ENCODE measurements at regions not wholly inside any gene's neighbourhood (a gene's known extent, or its start where the extent isn't known, plus 50 kb on each side); places are given as distances from the start of the nearest gene placed in this dataset.
"Not testable (repeated sequence)": the region's sequence is repeated elsewhere in the genome, so short reads cannot be mapped to it uniquely, and the experiment has no call there.

DNA sequence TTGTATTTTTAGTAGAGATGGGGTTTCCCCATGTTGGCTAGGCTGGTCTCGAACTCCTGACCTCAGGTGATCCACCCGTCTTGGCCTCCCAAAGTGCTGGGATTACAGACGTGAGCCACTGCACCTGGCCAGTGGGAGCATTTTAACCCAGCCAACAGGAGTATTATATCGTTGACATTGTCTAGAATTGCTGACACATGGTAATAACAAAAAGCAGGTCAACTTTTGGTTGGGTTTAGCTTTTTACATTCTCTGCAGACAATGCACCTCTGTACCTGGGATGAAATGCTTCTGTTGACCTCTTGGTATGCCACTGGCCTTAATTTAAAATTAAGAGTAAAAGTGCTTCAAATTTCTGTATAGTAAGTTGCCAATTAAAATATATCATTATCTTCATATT, 245.6 kb downstream of the TTC6 start:
- not testable (repeated sequence) for TF ChIP-seq SP1 (IDR thresholded peaks at IDR 0.05); ZNF384 (IDR thresholded peaks at IDR 0.05); L3MBTL2 (conservative IDR thresholded peaks at IDR 0.05); BHLHE40 (IDR thresholded peaks at IDR 0.05; ENCODE audit: borderline replicate concordance); HDGF (IDR thresholded peaks at IDR 0.05; ENCODE audit: borderline replicate concordance); SUZ12 (IDR thresholded peaks at IDR 0.05); ELF4 (IDR thresholded peaks at IDR 0.05); CTBP1 (IDR thresholded peaks at IDR 0.05; ENCODE audit: borderline replicate concordance)
- TF ChIP-seq, protein P1, sequence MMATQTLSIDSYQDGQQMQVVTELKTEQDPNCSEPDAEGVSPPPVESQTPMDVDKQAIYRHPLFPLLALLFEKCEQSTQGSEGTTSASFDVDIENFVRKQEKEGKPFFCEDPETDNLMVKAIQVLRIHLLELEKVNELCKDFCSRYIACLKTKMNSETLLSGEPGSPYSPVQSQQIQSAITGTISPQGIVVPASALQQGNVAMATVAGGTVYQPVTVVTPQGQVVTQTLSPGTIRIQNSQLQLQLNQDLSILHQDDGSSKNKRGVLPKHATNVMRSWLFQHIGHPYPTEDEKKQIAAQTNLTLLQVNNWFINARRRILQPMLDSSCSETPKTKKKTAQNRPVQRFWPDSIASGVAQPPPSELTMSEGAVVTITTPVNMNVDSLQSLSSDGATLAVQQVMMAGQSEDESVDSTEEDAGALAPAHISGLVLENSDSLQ (IDR thresholded peaks at IDR 0.05): not testable (repeated sequence)

Data from HEK293T (cell line).